ENCODE measurements at regions not wholly inside any gene's neighbourhood (a gene's known extent, or its start where the extent isn't known, plus 50 kb on each side); places are given as distances from the start of the nearest gene placed in this dataset.
"Not testable (repeated sequence)": the region's sequence is repeated elsewhere in the genome, so short reads cannot be mapped to it uniquely, and the experiment has no call there.

- no peak for DNase-seq (ENCODE audit: low read depth in 2 of 2)
Observed at GRCh38 chr3:175969456-175969855, 1110.3 kb downstream of the NAALADL2 start.

DNA sequence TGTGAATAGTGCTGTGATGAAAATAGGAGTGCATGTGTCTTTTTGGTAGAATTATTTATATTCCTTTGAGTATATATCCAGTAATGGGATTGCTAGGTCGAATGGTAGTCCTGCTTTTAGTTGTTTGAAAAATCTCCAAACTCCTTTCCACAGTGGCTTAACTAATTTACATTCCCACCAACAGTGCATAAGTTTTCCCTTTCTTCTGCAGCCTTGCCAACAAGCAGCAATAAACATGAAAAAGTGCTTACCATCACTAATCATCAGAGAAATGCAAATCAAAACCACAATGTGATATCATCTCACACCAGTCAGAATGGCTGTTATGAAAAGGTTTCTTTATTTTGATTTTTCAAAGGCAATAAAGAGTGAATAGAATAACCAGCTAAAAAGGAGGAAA, 1105.9 kb downstream of the NAALADL2 start:
- no peak for DNase-seq (ENCODE audit: low read depth in 2 of 2)

GRCh38 chr3:175957427-175957826, 1098.3 kb downstream of the NAALADL2 start:
- no peak for DNase-seq (ENCODE audit: low read depth in 2 of 2)

- no peak for DNase-seq (ENCODE audit: low read depth in 2 of 2)
Observed at GRCh38 chr3:175956964-175957363, 1097.8 kb downstream of the NAALADL2 start.

DNA sequence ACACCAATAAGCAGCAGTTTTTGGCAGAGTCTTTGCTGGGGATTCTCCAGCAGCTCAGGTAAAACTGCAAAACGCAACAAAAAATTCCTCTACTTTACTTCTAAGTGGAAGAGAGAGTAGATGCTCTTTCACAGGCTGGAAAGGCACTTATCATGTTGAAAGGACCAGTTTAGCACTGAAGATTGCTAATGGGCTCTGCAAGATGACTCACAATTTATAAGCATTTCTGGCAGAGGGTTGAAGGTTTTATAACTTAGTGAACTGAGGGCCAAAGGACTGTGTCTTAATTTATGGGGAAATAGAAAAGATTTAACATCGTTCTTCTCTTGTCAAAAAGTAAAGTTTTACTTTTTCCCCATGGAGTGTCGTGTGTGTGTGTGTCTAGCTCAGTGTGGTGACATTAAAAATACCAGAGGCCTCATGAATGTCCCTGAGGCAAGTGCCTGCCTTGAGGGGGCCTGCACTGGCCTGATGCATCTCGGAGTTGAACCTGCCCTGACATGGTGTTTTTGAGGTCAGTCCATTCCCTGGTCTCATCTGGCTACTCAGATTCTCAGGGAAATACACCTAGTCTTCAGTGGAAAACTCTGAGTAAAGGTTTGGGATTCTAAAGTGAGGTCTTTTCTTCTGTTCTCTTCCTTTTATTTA, 1092.0 kb downstream of the NAALADL2 start:
- no peak for DNase-seq (ENCODE audit: low read depth in 2 of 2)

- no peak for DNase-seq (ENCODE audit: low read depth in 2 of 2)
Observed at GRCh38 chr3:175948041-175948440, 1088.9 kb downstream of the NAALADL2 start.

GRCh38 chr3:175941352-175941751, 1082.2 kb downstream of the NAALADL2 start:
- peak in 1 of 2 experiments; percentile 0 for DNase-seq (ENCODE audit: low read depth in 2 of 2)

DNA sequence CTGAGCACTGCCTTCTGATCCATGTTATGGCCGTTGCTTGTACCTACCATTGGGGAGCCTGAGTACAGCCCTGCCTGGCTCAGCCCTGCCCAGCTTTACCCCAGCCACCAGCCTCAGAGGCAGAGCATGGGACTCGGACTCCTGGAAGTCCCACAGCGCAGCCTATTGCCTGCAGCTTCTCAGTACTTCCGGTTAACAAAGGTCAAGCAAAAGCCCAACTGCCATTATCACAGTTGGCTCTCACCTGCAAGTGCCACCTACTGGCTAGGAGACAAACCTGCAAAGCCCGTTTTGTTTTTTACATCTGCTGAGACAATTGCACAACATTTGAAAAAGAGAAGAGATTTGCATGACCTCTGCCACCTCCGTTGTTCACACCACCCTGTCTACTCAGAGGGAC, 1081.7 kb downstream of the NAALADL2 start:
- no peak for DNase-seq (ENCODE audit: low read depth in 2 of 2)

DNA sequence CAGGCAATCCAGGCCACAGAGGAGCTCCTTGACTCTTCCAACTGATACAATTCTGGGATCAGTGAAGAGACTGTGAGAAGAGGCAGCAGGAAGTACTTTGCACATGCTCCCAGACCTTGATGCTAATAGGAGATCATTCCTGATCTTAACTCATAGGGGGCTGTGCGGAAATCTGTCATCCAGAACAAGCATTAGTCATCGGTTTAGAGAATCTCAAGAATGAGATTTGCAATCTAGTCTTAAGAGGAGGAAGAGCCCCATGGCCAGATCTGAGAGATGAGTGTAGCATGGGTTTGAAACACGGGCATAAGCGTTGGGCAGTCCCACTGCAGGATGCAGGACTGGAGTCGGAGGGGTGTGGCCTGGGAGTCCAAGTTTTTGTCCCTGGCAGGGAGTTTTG, 1081.1 kb downstream of the NAALADL2 start:
- DNase-seq (ENCODE audit: low read depth in 2 of 2): no peak

GRCh38 chr3:175937367-175937766, 1078.2 kb downstream of the NAALADL2 start:
- not testable (repeated sequence) for DNase-seq (ENCODE audit: low read depth in 2 of 2)

- DNase-seq (ENCODE audit: low read depth in 2 of 2): no peak
Observed at GRCh38 chr3:175932586-175932985, 1073.5 kb downstream of the NAALADL2 start.

GRCh38 chr3:175919133-175919532, 1060.0 kb downstream of the NAALADL2 start:
- no peak for DNase-seq (ENCODE audit: low read depth in 2 of 2)

DNA sequence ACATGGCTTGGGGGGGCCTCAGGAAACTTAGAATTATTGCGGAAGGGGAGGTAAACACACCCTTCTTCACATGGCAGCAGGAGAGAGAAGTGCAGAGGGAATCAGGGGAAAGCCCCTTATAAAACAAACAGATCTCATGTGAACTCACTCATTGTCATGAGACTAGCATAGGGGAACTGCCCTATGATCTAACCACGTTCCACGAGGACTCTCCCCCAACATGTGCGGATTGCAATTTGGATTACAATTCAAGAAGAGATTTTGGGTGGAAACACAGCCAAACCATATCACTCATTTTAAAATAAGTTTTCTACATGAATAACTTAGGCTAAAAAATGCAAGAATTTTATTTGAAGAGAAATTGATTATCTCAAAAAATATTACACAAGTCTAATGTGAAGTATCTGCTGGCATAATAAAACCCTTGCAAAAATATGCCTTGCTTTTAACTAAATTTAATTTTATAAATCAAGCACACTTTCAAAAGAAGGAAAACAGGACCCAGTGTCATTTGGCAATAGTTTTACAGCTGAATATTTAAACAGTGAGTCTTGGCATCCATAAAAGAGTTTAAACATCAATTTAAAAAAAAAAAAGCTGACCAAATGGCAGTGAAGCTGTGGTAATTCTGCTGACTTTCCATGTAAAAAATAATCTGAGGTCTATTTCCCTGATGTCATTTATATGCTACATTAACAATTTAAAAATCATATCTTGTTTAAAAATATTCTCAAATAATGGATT, 1057.2 kb downstream of the NAALADL2 start:
- DNase-seq (ENCODE audit: low read depth in 2 of 2): no peak

- DNase-seq (ENCODE audit: low read depth in 2 of 2): no peak
Observed at GRCh38 chr3:175914785-175915184, 1055.7 kb downstream of the NAALADL2 start.

DNA sequence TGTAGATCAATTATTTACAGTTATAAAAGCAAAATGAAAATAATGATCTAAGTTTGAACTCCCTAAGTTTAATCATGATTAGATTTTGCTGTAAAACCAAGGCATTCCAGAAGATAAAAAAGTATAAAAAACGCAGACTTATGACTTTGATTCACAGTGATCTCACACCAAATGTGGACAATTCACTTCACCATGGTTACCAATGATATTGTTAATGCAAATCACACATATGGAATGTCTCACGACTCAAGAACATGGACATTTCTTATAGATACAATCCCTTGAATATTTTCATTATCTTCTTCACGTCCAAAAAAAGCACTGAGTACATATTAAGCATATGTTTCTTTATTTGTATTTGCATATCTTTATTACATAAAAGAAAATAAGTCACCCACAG, 1054.2 kb downstream of the NAALADL2 start:
- no peak for DNase-seq (ENCODE audit: low read depth in 2 of 2)

DNA sequence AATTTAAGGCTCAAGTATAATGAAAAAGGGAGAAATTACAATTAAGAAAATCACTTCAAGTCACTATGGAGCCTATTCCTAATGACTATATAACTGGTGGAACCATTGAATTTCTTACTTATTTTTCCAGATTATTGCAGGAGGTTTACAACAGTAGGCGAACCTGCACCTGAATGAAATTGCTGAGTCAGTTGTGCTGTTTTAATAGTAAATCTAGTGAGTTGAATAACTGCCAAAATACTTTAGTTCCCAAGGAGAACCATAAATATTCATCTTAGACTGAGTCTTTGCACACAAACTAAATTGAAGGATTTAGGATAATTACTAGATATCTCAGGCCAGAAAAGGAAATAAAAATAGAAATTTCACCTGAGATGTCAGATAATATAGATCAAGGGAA, 1052.8 kb downstream of the NAALADL2 start:
- no peak for DNase-seq (ENCODE audit: low read depth in 2 of 2)

DNA sequence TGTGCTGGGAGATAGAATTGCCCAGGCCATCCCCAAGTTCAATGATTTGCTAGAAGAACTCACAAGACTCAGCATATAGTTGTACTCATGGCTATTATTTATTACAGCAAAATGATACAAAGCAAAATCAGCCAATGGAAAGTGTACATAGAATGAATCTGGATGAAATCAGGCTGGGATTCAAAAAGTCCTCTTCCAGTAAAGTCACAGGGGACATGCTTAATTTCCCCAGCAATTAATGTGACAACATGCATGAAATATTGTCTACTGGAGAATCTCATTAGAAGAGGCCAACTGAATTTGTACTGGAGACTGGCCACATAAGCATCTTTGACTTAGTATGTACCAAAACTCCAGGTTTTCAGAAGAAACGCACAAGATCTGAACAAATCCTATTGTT, 1043.1 kb downstream of the NAALADL2 start:
- no peak for DNase-seq (ENCODE audit: low read depth in 2 of 2)

DNA sequence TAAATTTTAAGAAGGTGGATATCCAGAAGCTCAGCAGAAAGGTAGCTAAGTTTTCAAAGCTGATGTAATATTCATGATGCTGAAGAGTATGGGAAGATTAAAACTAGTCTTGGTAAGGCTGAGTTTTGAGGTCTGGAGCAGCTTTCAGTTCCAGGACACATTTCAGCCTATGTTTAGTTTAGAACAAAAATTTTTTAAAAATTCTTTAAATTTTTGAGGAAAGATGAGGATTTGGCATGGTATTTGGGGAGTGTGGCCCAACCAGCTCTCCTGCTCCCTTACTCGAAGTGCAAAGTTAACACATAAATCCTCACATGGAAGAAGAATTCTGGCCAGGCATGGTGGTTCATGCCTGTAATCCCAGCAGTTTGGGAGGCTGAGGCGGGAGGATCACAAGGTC, 1039.1 kb downstream of the NAALADL2 start:
- no peak for DNase-seq (ENCODE audit: low read depth in 2 of 2)

GRCh38 chr3:175896655-175897054, 1037.5 kb downstream of the NAALADL2 start:
- no peak for DNase-seq (ENCODE audit: low read depth in 2 of 2)

- DNase-seq (ENCODE audit: low read depth in 2 of 2): no peak
Observed at GRCh38 chr3:175895731-175896130, 1036.6 kb downstream of the NAALADL2 start.

DNA sequence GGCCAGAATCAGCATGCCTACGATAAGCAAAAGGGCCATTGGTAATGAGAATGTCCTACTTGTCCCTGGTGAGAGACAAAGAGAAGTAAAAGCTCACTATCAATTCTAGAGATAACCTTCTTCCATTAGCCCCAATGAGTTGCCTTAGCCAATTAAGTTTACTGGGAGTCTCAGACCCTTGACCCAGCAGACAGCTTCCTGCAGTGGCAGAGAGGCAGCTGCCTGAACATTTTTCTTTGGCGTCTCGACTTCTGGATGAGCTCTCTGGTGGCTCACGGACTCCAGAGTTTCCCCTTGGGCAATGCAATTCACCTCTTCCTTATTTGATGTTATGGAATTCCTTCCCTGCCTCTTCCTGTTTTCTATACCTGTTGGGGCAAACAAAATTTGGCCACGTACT, 1034.4 kb downstream of the NAALADL2 start:
- DNase-seq (ENCODE audit: low read depth in 2 of 2): no peak

GRCh38 chr3:175890066-175890465, 1030.9 kb downstream of the NAALADL2 start:
- DNase-seq (ENCODE audit: low read depth in 2 of 2): no peak

GRCh38 chr3:175885231-175885766, 1026.2 kb downstream of the NAALADL2 start:
- no peak for DNase-seq (ENCODE audit: low read depth in 2 of 2)

All from stimulated activated CD4-positive, alpha-beta T cell treated with anti-CD3 and anti-CD28 coated beads, Interleukin-12 subunit alpha, Interleukin-12 subunit beta, amount 100 ng/mL, for 24 hours (primary cell).